ENCODE measurements at regions not wholly inside any gene's neighbourhood (a gene's known extent, or its start where the extent isn't known, plus 50 kb on each side); places are given as distances from the start of the nearest gene placed in this dataset.

DNA sequence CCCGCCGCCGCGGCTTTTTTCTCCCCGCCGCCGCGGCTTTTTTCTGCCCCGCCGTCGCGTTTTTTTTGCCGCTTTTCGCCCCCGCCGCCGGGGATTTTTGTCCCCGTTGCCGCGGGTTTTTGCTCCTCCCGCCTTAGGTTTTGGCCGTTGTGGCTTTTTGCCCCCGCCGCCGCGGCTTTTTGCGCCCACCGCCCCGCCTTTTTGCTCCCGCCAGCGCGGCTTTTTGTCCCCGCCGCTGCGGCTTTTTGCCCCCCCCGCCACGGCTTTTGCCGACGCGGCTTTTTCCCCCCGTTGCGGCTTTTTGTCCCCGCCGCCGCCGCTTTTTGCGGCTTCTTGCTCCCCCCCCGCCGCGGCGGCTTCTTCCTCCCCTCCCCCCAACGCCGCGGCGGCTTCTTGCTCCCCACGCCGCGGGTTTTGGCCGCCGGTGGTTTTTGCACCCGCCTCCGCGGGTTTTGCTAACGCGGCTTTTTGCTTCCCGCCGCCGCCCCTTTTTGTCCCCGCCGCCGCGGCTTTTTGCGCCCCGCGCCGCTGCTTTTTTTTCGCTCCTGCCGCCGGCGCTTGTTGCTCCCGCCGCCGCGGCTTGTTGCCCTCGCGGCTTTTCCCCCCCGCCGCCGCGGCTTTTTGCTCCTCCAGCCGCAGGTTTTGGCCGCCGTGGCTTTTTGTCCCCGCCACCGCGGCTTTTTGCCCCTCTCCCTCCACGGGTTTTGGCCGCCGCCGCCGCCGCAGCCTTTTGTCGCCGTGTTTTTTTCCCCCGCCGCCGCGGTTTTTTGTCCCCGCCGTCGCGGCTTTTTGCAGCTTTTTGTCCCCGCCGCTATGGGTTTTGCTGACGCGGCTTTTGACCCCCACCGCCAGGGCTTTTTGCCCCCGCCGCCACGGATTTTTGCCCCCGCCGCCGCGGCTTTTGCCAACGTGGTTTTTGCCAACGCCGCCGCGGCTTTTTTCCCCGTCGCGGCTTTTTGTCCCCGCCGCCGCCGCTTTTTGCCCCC, 150.3 kb downstream of the KCNJ18 start:
- no peak overlapping the region for H3K4me2 ChIP-seq (ENCODE audit: insufficient read depth, insufficient read length, low read length)
- H4K91ac ChIP-seq (ENCODE audit: insufficient read length, low read depth, low read length): no peak overlapping the region
- H3K23ac ChIP-seq (ENCODE audit: insufficient read length, low read depth, low read length): no peak overlapping the region
- H3K4me1 ChIP-seq (ENCODE audit: insufficient read depth, low read length): no peaks in the 10 kb centered on the region
- no peak overlapping the region for H3K4me3 Mint-ChIP-seq
- no peak overlapping the region for H3K27ac Mint-ChIP-seq
- H3K27me3 ChIP-seq (ENCODE audit: insufficient read depth, low read length): no peaks in the 10 kb centered on the region
- H3K9me3 ChIP-seq (ENCODE audit: control insufficient read depth, low read depth, low read length): peaks cover 12% of the 10 kb centered on the region
- TF ChIP-seq, protein P1, sequence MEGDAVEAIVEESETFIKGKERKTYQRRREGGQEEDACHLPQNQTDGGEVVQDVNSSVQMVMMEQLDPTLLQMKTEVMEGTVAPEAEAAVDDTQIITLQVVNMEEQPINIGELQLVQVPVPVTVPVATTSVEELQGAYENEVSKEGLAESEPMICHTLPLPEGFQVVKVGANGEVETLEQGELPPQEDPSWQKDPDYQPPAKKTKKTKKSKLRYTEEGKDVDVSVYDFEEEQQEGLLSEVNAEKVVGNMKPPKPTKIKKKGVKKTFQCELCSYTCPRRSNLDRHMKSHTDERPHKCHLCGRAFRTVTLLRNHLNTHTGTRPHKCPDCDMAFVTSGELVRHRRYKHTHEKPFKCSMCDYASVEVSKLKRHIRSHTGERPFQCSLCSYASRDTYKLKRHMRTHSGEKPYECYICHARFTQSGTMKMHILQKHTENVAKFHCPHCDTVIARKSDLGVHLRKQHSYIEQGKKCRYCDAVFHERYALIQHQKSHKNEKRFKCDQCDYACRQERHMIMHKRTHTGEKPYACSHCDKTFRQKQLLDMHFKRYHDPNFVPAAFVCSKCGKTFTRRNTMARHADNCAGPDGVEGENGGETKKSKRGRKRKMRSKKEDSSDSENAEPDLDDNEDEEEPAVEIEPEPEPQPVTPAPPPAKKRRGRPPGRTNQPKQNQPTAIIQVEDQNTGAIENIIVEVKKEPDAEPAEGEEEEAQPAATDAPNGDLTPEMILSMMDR (conservative IDR thresholded peaks at IDR 0.05): no peak
- no peak for DNase-seq
- H3K36me3 Mint-ChIP-seq (ENCODE audit: insufficient read depth in 1 of 3, low read depth in 3 of 3): peaks cover 0 to 17% (median 7%) of the 10 kb centered on the region in 3 experiments; a peak in 6 of 7 replicates
- no peaks in the 10 kb centered on the region; the same call in 1 of the 2 replicates for H3K27me3 Mint-ChIP-seq (ENCODE audit: low read depth)
- H2AFZ ChIP-seq (ENCODE audit: low read length): no peak overlapping the region
- no peaks in the 10 kb centered on the region for H3K4me1 Mint-ChIP-seq
- no peaks in the 10 kb centered on the region for H4K20me1 ChIP-seq (ENCODE audit: control insufficient read depth, insufficient read depth, insufficient read length)
- H3T11ph ChIP-seq (ENCODE audit: low read length): no peak overlapping the region
- no peak overlapping the region for H2AK5ac ChIP-seq (ENCODE audit: insufficient read length, low read length)
- no peak overlapping the region for H4K5ac ChIP-seq (ENCODE audit: insufficient read length, low read depth, low read length)
- no peak overlapping the region for H3K14ac ChIP-seq (ENCODE audit: insufficient read depth, low read length)
- no peak overlapping the region for H3K9ac ChIP-seq (ENCODE audit: extremely low read depth, insufficient read length, low read length)
- WGBS (ENCODE audit: extremely low coverage, insufficient read length, low lambda C conversion rate): no CpG with 5 or more reads among the region's 136 CpGs
- no peak overlapping the region for H2BK5ac ChIP-seq (ENCODE audit: insufficient read length, low read length)
- no peaks in the 10 kb centered on the region for H3K79me1 ChIP-seq (ENCODE audit: insufficient read depth, low read depth, low read length, poor library complexity, severe bottlenecking)
- no peaks in the 10 kb centered on the region for H3K23me2 ChIP-seq (ENCODE audit: insufficient read length, low read depth, low read length, poor library complexity, severe bottlenecking)
- no peak overlapping the region for H2BK12ac ChIP-seq (ENCODE audit: insufficient read length, low read depth, low read length)
- no peak overlapping the region for H3K27ac ChIP-seq (ENCODE audit: insufficient read length, low read depth, low read length)
- no peak overlapping the region for H3K56ac ChIP-seq (ENCODE audit: insufficient read length, low read depth, low read length)
- H3K79me2 ChIP-seq (ENCODE audit: insufficient read depth, low read length): no peaks in the 10 kb centered on the region
- H2BK20ac ChIP-seq (ENCODE audit: low read depth, low read length, poor library complexity, severe bottlenecking): no peak overlapping the region
- H2BK120ac ChIP-seq (ENCODE audit: low read depth, low read length, poor library complexity, severe bottlenecking): no peak overlapping the region
- no peak overlapping the region for H3K4ac ChIP-seq (ENCODE audit: low read depth, low read length)
- H3K18ac ChIP-seq (ENCODE audit: insufficient read length, low read depth, low read length): no peak overlapping the region
- no peak overlapping the region for H4K8ac ChIP-seq (replicated peaks; ENCODE audit: insufficient read length, low read depth, low read length)
- no peak overlapping the region for H2BK15ac ChIP-seq (ENCODE audit: low read depth, low read length)
- peaks cover 56 to 69% of the 10 kb centered on the region in 2 experiments for H3K9me3 Mint-ChIP-seq
